SK-N-SH treated with all-trans-retinoic acid at 6 μM for 48 hours (cell line): ENCODE measurements at regions not wholly inside any gene's neighbourhood (a gene's known extent, or its start where the extent isn't known, plus 50 kb on each side); places are given as distances from the start of the nearest gene placed in this dataset.

Experiments used
- ATAC-seq: fragments of 200-7000 bp; cut with Tn5 transposase; 3 replicates; pipeline ENCODE4 v1.9.1; 2020; ENCODE audit warnings: mild to moderate bottlenecking, moderate library complexity
- ARNTL ChIP-seq: fragments of 450-650 bp; formaldehyde crosslinking; IDR thresholded peaks from 2 replicates; pipeline ENCODE4 v1.5.0; 2020; ENCODE audit warnings: low read depth, mild to moderate bottlenecking, moderate library complexity, borderline replicate concordance
- BACH2 ChIP-seq: fragments of 250-450 bp; sonication (Bioruptor Pico); IDR thresholded peaks from 2 replicates; pipeline ENCODE4 v1.9.0; 2021; ENCODE audit warnings: mild to moderate bottlenecking, borderline replicate concordance
- CREB5 ChIP-seq: fragments of 250-450 bp; sonication (Bioruptor Pico); IDR thresholded peaks from 2 replicates; pipeline ENCODE4 v1.5.1; 2020; ENCODE audit warnings: low read depth, mild to moderate bottlenecking, moderate library complexity
- CSDC2 ChIP-seq: fragments of 250-450 bp; sonication (Bioruptor Pico); IDR thresholded peaks from 2 replicates; pipeline ENCODE4 v1.5.0; 2020; ENCODE audit warnings: mild to moderate bottlenecking, moderate library complexity
- ESRRG ChIP-seq: fragments of 250-450 bp; sonication (Bioruptor Pico); IDR thresholded peaks from 2 replicates; pipeline ENCODE4 v1.6.1; 2021; ENCODE audit warnings: mild to moderate bottlenecking
- GLIS3 ChIP-seq: fragments of 250-450 bp; sonication (Bioruptor Pico); IDR thresholded peaks from 2 replicates; pipeline ENCODE4 v1.5.0; 2020; ENCODE audit warnings: mild to moderate bottlenecking, moderate library complexity
- ISL1 ChIP-seq: fragments of 250-450 bp; sonication (Bioruptor Pico); IDR thresholded peaks from 2 replicates; pipeline ENCODE4 v2.1.2; 2022; ENCODE audit warnings: mild to moderate bottlenecking, moderate library complexity
- OSR1 ChIP-seq: fragments of 250-450 bp; sonication (Bioruptor Pico); IDR thresholded peaks from 2 replicates; pipeline ENCODE4 v1.8.0; 2022; ENCODE audit warnings: moderate library complexity, mild to moderate bottlenecking, inconsistent platforms
- POU6F1 ChIP-seq: fragments of 250-450 bp; sonication (Bioruptor Pico); IDR thresholded peaks from 2 replicates; pipeline ENCODE4 v1.8.0; 2021; ENCODE audit warnings: low read depth, mild to moderate bottlenecking, moderate library complexity, borderline replicate concordance
- PPARA ChIP-seq: fragments of 250-450 bp; sonication (Bioruptor Pico); IDR thresholded peaks from 2 replicates; pipeline ENCODE4 v1.5.0; 2020; ENCODE audit warnings: mild to moderate bottlenecking, borderline replicate concordance
- RARB ChIP-seq: fragments of 250-450 bp; sonication (Bioruptor Pico); IDR thresholded peaks from 2 replicates; pipeline ENCODE4 v1.8.0; 2021; ENCODE audit warnings: mild to moderate bottlenecking, moderate library complexity
- SNAI2 ChIP-seq: fragments of 250-450 bp; sonication (Bioruptor Pico); IDR thresholded peaks from 2 replicates; pipeline ENCODE4 v1.5.0; 2020; ENCODE audit warnings: mild to moderate bottlenecking, moderate library complexity
- TCF4 ChIP-seq: fragments of 250-450 bp; sonication (Bioruptor Pico); IDR thresholded peaks from 2 replicates; pipeline ENCODE4 v1.8.0; 2021; ENCODE audit warnings: mild to moderate bottlenecking, moderate library complexity, borderline replicate concordance
- TOX ChIP-seq: fragments of 250-450 bp; sonication (Bioruptor Pico); IDR thresholded peaks from 2 replicates; pipeline ENCODE4 v1.8.0; 2021; ENCODE audit warnings: mild to moderate bottlenecking, moderate library complexity, borderline replicate concordance
- ZC3H10 ChIP-seq: fragments of 250-450 bp; sonication (Bioruptor Pico); IDR thresholded peaks from 2 replicates; pipeline ENCODE4 v1.5.1; 2021; ENCODE audit warnings: mild to moderate bottlenecking, moderate library complexity
- ZFP3 ChIP-seq: fragments of 250-450 bp; sonication (Bioruptor Pico); IDR thresholded peaks from 2 replicates; pipeline ENCODE4 v1.5.0; 2020; ENCODE audit warnings: mild to moderate bottlenecking, moderate library complexity
- ZFP30 ChIP-seq: fragments of 450-650 bp; formaldehyde crosslinking; IDR thresholded peaks from 2 replicates; pipeline ENCODE4 v1.5.0; 2022; ENCODE audit warnings: mild to moderate bottlenecking, moderate library complexity
- ZNF565 ChIP-seq: fragments of 450-650 bp; formaldehyde crosslinking; conservative IDR thresholded peaks from 2 replicates; pipeline ENCODE4 v1.5.0; 2020; ENCODE audit warnings: low read depth, mild to moderate bottlenecking, moderate library complexity
- ZNF70 ChIP-seq: fragments of 450-650 bp; formaldehyde crosslinking; IDR thresholded peaks from 2 replicates; pipeline ENCODE4 v1.5.0; 2020; ENCODE audit warnings: mild to moderate bottlenecking, moderate library complexity
- ZNF8 ChIP-seq: fragments of 450-650 bp; formaldehyde crosslinking; IDR thresholded peaks from 2 replicates; pipeline ENCODE4 v1.5.0; 2020; ENCODE audit warnings: mild to moderate bottlenecking, moderate library complexity
- TF ChIP-seq, protein P1 (sequence below): fragments of 250-450 bp; sonication (Bioruptor Pico); IDR thresholded peaks from 2 replicates; pipeline ENCODE4 v1.5.0; 2020; ENCODE audit warnings: mild to moderate bottlenecking, moderate library complexity
- TF ChIP-seq, protein P2 (sequence below): fragments of 250-450 bp; sonication (Bioruptor Pico); IDR thresholded peaks from 2 replicates; pipeline ENCODE4 v1.5.1; 2021; ENCODE audit warnings: mild to moderate bottlenecking, moderate library complexity

DNA sequence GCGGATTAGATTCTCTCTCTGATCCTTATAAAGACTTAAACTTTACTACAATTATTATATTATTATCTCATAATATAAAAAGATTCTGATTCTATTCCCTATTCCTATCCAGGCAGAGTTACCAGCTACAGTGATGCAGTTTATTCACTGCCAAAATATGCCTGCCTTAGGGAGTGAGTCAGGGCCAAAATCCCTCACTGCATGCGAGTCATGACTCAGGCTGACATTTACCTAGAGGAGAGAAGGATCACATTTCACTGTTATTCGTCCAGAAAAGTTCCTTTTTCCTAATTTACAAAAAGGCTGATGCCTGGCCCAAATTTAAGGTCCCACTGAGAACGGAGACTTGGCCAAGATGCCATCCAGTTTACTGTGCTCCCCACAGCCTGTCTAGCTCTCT, 168.5 kb upstream of the LDB2 start:
- TF ChIP-seq GLIS3 (CRISPR knock-in tag) (no peak), TOX (CRISPR knock-in tag) (no peak), ISL1 (CRISPR knock-in tag) (no peak), ZNF565 (CRISPR knock-in tag) (no peak), ARNTL (CRISPR knock-in tag) (no peak)
- TF ChIP-seq, protein P1, sequence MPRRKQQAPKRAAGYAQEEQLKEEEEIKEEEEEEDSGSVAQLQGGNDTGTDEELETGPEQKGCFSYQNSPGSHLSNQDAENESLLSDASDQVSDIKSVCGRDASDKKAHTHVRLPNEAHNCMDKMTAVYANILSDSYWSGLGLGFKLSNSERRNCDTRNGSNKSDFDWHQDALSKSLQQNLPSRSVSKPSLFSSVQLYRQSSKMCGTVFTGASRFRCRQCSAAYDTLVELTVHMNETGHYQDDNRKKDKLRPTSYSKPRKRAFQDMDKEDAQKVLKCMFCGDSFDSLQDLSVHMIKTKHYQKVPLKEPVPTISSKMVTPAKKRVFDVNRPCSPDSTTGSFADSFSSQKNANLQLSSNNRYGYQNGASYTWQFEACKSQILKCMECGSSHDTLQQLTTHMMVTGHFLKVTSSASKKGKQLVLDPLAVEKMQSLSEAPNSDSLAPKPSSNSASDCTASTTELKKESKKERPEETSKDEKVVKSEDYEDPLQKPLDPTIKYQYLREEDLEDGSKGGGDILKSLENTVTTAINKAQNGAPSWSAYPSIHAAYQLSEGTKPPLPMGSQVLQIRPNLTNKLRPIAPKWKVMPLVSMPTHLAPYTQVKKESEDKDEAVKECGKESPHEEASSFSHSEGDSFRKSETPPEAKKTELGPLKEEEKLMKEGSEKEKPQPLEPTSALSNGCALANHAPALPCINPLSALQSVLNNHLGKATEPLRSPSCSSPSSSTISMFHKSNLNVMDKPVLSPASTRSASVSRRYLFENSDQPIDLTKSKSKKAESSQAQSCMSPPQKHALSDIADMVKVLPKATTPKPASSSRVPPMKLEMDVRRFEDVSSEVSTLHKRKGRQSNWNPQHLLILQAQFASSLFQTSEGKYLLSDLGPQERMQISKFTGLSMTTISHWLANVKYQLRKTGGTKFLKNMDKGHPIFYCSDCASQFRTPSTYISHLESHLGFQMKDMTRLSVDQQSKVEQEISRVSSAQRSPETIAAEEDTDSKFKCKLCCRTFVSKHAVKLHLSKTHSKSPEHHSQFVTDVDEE (CRISPR knock-in tag), result no peak
- peak; percentile 94 for ATAC-seq

DNA sequence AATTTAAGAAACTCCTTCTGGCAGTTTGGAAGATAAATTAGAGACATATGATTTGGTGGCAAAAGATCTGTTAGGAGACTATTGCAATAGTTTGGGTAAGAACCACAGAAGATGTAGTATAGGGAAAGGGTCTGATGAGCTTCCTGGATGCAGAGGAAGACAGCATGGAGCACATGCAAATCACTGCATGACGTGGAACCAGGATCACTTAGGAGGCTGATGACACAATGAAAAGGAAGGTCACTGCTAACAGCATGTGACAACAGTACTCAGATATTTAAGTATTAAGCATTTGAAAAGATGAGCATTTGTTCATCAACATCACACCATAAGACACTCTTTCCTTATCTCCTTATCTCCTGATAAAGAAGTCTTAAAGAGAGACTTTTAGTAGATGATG, 167.8 kb upstream of the LDB2 start:
- no peak for ATAC-seq
- TF ChIP-seq POU6F1 (CRISPR knock-in tag), result no peak
- TF ChIP-seq ZNF565 (CRISPR knock-in tag), result no peak
- TF ChIP-seq SNAI2 (CRISPR knock-in tag), result no peak
- TF ChIP-seq ARNTL (CRISPR knock-in tag), result no peak
- no peak for TF ChIP-seq OSR1 (CRISPR knock-in tag)
- TF ChIP-seq, protein P1 (CRISPR knock-in tag), result no peak
- TF ChIP-seq ZFP30, result no peak
- no peak for TF ChIP-seq CREB5 (CRISPR knock-in tag)
- no peak for TF ChIP-seq ZC3H10 (CRISPR knock-in tag)
- no peak for TF ChIP-seq ZNF70 (CRISPR knock-in tag)
- no peak for TF ChIP-seq ESRRG (CRISPR knock-in tag)
- no peak for TF ChIP-seq ISL1 (CRISPR knock-in tag)
- TF ChIP-seq PPARA (CRISPR knock-in tag), result no peak
- no peak for TF ChIP-seq GLIS3 (CRISPR knock-in tag)
- no peak for TF ChIP-seq RARB (CRISPR knock-in tag)
- TF ChIP-seq, protein P2, sequence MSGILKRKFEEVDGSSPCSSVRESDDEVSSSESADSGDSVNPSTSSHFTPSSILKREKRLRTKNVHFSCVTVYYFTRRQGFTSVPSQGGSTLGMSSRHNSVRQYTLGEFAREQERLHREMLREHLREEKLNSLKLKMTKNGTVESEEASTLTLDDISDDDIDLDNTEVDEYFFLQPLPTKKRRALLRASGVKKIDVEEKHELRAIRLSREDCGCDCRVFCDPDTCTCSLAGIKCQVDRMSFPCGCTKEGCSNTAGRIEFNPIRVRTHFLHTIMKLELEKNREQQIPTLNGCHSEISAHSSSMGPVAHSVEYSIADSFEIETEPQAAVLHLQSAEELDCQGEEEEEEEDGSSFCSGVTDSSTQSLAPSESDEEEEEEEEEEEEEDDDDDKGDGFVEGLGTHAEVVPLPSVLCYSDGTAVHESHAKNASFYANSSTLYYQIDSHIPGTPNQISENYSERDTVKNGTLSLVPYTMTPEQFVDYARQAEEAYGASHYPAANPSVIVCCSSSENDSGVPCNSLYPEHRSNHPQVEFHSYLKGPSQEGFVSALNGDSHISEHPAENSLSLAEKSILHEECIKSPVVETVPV (CRISPR knock-in tag), result no peak
- TF ChIP-seq ZFP3 (CRISPR knock-in tag), result no peak
- TF ChIP-seq ZNF8, result no peak
- no peak for TF ChIP-seq TCF4 (CRISPR knock-in tag)
- TF ChIP-seq BACH2, result no peak

DNA sequence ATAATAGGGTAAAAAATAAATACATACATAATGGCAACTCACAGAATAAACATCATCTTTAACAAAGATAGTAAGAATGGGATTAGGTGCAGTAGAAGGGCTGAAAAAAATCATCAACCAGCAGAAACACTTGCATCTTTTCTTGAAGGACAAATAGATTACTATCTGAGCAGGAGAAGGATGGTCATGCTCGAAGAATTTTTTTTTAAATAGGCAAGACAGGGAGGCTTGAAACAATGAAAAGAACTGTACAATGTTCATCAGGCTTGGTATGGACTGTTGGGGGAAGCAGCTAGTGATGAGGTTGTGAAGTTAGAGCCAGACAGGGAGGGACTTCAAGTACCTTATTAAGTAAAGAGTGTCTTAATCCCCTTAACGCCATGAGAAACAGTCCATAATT, 167.4 kb upstream of the LDB2 start:
- ATAC-seq, result peak; percentile 24; the same call in 2 of the 3 replicates
- TF ChIP-seq TOX (CRISPR knock-in tag) (no peak), CSDC2 (CRISPR knock-in tag) (no peak)
- TF ChIP-seq, protein P2 (CRISPR knock-in tag), result no peak
